ENCODE measurements at regions not wholly inside any gene's neighbourhood (a gene's known extent, or its start where the extent isn't known, plus 50 kb on each side); places are given as distances from the start of the nearest gene placed in this dataset.

DNA sequence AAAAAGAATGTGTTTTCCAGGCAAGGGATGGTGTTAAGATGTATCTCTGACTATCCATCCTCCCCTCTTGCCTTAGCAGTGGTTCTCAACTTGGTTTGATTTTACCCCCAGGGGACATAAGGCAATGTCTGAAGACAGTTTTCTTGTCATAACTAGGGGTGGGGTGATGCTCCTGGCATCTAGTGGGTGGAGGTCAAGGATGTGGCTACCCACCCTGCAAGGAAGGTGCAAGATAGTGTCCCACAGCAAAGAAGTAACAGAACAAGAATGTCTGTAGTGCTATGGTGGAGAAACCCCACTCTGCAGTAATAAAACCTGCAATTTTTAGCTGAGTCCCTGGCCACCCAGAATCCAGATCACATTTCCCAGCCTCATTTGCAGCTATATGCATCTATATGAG, 81.2 kb upstream of the TBL1X start:
- TF ChIP-seq, protein P1, sequence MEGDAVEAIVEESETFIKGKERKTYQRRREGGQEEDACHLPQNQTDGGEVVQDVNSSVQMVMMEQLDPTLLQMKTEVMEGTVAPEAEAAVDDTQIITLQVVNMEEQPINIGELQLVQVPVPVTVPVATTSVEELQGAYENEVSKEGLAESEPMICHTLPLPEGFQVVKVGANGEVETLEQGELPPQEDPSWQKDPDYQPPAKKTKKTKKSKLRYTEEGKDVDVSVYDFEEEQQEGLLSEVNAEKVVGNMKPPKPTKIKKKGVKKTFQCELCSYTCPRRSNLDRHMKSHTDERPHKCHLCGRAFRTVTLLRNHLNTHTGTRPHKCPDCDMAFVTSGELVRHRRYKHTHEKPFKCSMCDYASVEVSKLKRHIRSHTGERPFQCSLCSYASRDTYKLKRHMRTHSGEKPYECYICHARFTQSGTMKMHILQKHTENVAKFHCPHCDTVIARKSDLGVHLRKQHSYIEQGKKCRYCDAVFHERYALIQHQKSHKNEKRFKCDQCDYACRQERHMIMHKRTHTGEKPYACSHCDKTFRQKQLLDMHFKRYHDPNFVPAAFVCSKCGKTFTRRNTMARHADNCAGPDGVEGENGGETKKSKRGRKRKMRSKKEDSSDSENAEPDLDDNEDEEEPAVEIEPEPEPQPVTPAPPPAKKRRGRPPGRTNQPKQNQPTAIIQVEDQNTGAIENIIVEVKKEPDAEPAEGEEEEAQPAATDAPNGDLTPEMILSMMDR (IDR thresholded peaks at IDR 0.05) = no peak
- TF ChIP-seq POLR2A (IDR thresholded peaks at IDR 0.05) = no peak

Data from body of pancreas (tissue), 4 donors.